HG03025 (cell line): ENCODE measurements at regions not wholly inside any gene's neighbourhood (a gene's known extent, or its start where the extent isn't known, plus 50 kb on each side); places are given as distances from the start of the nearest gene placed in this dataset.

Experiments used
- ATAC-seq: cut with Tn5 transposase; IDR thresholded peaks from one replicate; pipeline ENCODE4 v1.9.1; 2021; ENCODE audit warnings: mild to moderate bottlenecking, moderate library complexity; ENCODE audit not compliant: unreplicated experiment, low FRiP score

GRCh38 chr2:104733226-104733943 is 120.5 kb upstream of the POU3F3 start:
- ATAC-seq = peak; percentile 74

- ATAC-seq = no peak
Measured at GRCh38 chr2:104734937-104735586, 118.9 kb upstream of the POU3F3 start.

- no peak for ATAC-seq
Measured at GRCh38 chr2:104736026-104736425, 117.9 kb upstream of the POU3F3 start.

- no peak for ATAC-seq
Measured at GRCh38 chr2:104741860-104742259, 112.1 kb upstream of the POU3F3 start.

- no peak for ATAC-seq
Measured at GRCh38 chr2:104744537-104744936, 109.4 kb upstream of the POU3F3 start.

GRCh38 chr2:104745846-104746245 is 108.1 kb upstream of the POU3F3 start:
- ATAC-seq = no peak

GRCh38 chr2:104746299-104746698 is 107.6 kb upstream of the POU3F3 start:
- ATAC-seq = no peak

GRCh38 chr2:104746858-104747257 is 107.1 kb upstream of the POU3F3 start:
- no peak for ATAC-seq

GRCh38 chr2:104749856-104750460 is 104.0 kb upstream of the POU3F3 start:
- ATAC-seq = no peak

- no peak for ATAC-seq
Measured at GRCh38 chr2:104752504-104752903, 101.4 kb upstream of the POU3F3 start.

- no peak for ATAC-seq
Measured at GRCh38 chr2:104755026-104755878, 98.7 kb upstream of the POU3F3 start.

GRCh38 chr2:104756118-104756517 is 97.8 kb upstream of the POU3F3 start:
- no peak for ATAC-seq

- ATAC-seq = no peak
Measured at GRCh38 chr2:104757056-104757455, 96.9 kb upstream of the POU3F3 start.

- no peak for ATAC-seq
Measured at GRCh38 chr2:104758199-104758620, 95.7 kb upstream of the POU3F3 start.

- no peak for ATAC-seq
Measured at GRCh38 chr2:104762031-104762430, 91.9 kb upstream of the POU3F3 start.

GRCh38 chr2:104766683-104767082 is 87.2 kb upstream of the POU3F3 start:
- no peak for ATAC-seq

- no peak for ATAC-seq
Measured at GRCh38 chr2:104768694-104769093, 85.2 kb upstream of the POU3F3 start.

- ATAC-seq = no peak
Measured at GRCh38 chr2:104769096-104769495, 84.8 kb upstream of the POU3F3 start.

GRCh38 chr2:104772996-104773395 is 80.9 kb upstream of the POU3F3 start:
- ATAC-seq = no peak

GRCh38 chr2:104774631-104775030 is 79.3 kb upstream of the POU3F3 start:
- ATAC-seq = no peak

GRCh38 chr2:104777721-104778120 is 76.2 kb upstream of the POU3F3 start:
- ATAC-seq = no peak
